ENCODE measurements at regions not wholly inside any gene's neighbourhood (a gene's known extent, or its start where the extent isn't known, plus 50 kb on each side); places are given as distances from the start of the nearest gene placed in this dataset.

GRCh38 chr15:62823561-62823960 is 219.0 kb upstream of the TPM1 start:
- DNase-seq: no peak

GRCh38 chr15:62824111-62825015 is 218.2 kb upstream of the TPM1 start:
- DNase-seq: no peak

- DNase-seq: no peak
Observed at GRCh38 chr15:62825191-62825590, 217.4 kb upstream of the TPM1 start.

GRCh38 chr15:62826561-62826960 is 216.0 kb upstream of the TPM1 start:
- no peak for DNase-seq

GRCh38 chr15:62828364-62828763 is 214.2 kb upstream of the TPM1 start:
- DNase-seq: no peak

GRCh38 chr15:62832231-62832630 is 210.3 kb upstream of the TPM1 start:
- no peak for DNase-seq

- no peak for DNase-seq
Observed at GRCh38 chr15:62833646-62834045, 208.9 kb upstream of the TPM1 start.

- no peak for DNase-seq
Observed at GRCh38 chr15:62834686-62835329, 207.7 kb upstream of the TPM1 start.

GRCh38 chr15:62835351-62835750 is 207.2 kb upstream of the TPM1 start:
- no peak for DNase-seq

GRCh38 chr15:62835762-62836161 is 206.8 kb upstream of the TPM1 start:
- no peak for DNase-seq

- no peak for DNase-seq
Observed at GRCh38 chr15:62840526-62841268, 201.8 kb upstream of the TPM1 start.

GRCh38 chr15:62841269-62841628 is 201.3 kb upstream of the TPM1 start:
- DNase-seq: no peak

- DNase-seq: no peak
Observed at GRCh38 chr15:62841891-62842559, 200.5 kb upstream of the TPM1 start.

- DNase-seq: no peak
Observed at GRCh38 chr15:62843311-62843710, 199.2 kb upstream of the TPM1 start.

GRCh38 chr15:62844564-62845240 is 197.8 kb upstream of the TPM1 start:
- no peak for DNase-seq

- DNase-seq: no peak
Observed at GRCh38 chr15:62845241-62846126, 197.1 kb upstream of the TPM1 start.

- DNase-seq: no peak
Observed at GRCh38 chr15:62846131-62846804, 196.3 kb upstream of the TPM1 start.

GRCh38 chr15:62846805-62847495 is 195.6 kb upstream of the TPM1 start:
- no peak for DNase-seq

- DNase-seq: peak; percentile 38 to 73
Observed at GRCh38 chr15:62847900-62848489, 194.6 kb upstream of the TPM1 start.

- DNase-seq: no peak
Observed at GRCh38 chr15:62848632-62849050, 193.9 kb upstream of the TPM1 start.
